ENCODE measurements at regions not wholly inside any gene's neighbourhood (a gene's known extent, or its start where the extent isn't known, plus 50 kb on each side); places are given as distances from the start of the nearest gene placed in this dataset.

DNA sequence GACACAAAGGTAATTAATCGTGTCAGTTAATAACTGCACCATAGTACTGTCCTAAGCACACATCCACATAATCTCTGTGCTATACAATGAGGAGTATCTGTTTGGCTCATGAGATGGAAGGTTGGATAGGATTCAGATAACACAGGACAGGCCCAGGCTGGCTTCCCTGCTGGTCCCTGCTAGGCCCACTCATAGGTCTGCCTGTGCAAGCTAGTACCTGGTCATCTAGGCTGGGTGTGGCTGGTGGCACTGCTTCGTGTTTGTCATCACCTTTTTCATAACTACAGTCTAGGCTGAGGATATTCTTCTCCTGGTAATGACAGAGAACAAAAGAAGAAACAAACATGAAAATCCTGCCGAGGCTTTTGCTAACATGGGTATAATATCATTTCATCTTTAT is 392.8 kb downstream of the TRIB2 start (continued):
- TF ChIP-seq, protein P1, sequence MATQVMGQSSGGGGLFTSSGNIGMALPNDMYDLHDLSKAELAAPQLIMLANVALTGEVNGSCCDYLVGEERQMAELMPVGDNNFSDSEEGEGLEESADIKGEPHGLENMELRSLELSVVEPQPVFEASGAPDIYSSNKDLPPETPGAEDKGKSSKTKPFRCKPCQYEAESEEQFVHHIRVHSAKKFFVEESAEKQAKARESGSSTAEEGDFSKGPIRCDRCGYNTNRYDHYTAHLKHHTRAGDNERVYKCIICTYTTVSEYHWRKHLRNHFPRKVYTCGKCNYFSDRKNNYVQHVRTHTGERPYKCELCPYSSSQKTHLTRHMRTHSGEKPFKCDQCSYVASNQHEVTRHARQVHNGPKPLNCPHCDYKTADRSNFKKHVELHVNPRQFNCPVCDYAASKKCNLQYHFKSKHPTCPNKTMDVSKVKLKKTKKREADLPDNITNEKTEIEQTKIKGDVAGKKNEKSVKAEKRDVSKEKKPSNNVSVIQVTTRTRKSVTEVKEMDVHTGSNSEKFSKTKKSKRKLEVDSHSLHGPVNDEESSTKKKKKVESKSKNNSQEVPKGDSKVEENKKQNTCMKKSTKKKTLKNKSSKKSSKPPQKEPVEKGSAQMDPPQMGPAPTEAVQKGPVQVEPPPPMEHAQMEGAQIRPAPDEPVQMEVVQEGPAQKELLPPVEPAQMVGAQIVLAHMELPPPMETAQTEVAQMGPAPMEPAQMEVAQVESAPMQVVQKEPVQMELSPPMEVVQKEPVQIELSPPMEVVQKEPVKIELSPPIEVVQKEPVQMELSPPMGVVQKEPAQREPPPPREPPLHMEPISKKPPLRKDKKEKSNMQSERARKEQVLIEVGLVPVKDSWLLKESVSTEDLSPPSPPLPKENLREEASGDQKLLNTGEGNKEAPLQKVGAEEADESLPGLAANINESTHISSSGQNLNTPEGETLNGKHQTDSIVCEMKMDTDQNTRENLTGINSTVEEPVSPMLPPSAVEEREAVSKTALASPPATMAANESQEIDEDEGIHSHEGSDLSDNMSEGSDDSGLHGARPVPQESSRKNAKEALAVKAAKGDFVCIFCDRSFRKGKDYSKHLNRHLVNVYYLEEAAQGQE (IDR thresholded peaks at IDR 0.05; ENCODE audit: unreplicated experiment) = no peak
- TF ChIP-seq POLR2AphosphoS5 (IDR thresholded peaks at IDR 0.05; ENCODE audit: low read depth) = no peak

DNA sequence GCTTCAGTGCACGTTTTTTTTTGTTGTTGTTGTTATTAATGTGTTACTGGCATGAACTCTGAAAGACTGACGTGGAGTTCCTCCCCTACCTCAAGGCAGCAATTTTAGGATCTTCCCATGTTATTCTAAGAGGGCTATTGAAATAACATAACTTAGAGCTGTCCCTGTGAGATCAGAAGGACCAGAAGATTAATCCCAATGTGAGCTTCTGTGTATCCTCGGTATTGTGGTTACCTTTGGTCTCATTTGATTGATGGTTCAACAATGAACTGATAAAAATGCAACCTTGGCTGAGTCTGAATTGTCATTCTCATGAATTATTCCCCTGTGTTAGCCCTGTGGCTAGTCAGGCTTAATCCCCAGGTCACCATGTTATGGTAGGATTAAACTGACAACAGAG is 394.1 kb downstream of the TRIB2 start:
- Mint-ChIP-seq H3K9me3 (no peaks in the 10 kb centered on the region; the same call in 2 of the 3 replicates), H3K27me3 (ENCODE audit: insufficient read depth, low read depth, poor library complexity) (no peaks in the 10 kb centered on the region), H3K36me3 (ENCODE audit: low read depth) (no peaks in the 10 kb centered on the region), H3K27ac (no peak overlapping the region), H3K4me1 (peaks cover 8% of the 10 kb centered on the region; the same call in 2 of the 3 replicates), H3K4me3 (no peak overlapping the region)
- Histone ChIP-seq H3K36me3 (ENCODE audit: insufficient read depth) (no peaks in the 10 kb centered on the region), H3K4me1 (ENCODE audit: insufficient read depth) (no peaks in the 10 kb centered on the region), H3K4me3 (no peak overlapping the region), H4K20me1 (replicated peaks; ENCODE audit: insufficient read depth) (no peaks in the 10 kb centered on the region), H3K79me2 (replicated peaks; ENCODE audit: insufficient read depth) (no peaks in the 10 kb centered on the region), H3F3A (replicated peaks; ENCODE audit: low read depth) (no peaks in the 10 kb centered on the region), H3K27ac (ENCODE audit: low read depth) (no peak overlapping the region), H3K9me2 (ENCODE audit: insufficient read depth) (no peaks in the 10 kb centered on the region; the same call in 1 of the 2 replicates), H2AFZ (no peak overlapping the region), H3K4me2 (no peak overlapping the region), H3K27me3 (ENCODE audit: insufficient read depth) (no peaks in the 10 kb centered on the region)
- DNase-seq (ENCODE audit: low spot score) (no peak), ATAC-seq (no peak)
- TF ChIP-seq, protein P2, sequence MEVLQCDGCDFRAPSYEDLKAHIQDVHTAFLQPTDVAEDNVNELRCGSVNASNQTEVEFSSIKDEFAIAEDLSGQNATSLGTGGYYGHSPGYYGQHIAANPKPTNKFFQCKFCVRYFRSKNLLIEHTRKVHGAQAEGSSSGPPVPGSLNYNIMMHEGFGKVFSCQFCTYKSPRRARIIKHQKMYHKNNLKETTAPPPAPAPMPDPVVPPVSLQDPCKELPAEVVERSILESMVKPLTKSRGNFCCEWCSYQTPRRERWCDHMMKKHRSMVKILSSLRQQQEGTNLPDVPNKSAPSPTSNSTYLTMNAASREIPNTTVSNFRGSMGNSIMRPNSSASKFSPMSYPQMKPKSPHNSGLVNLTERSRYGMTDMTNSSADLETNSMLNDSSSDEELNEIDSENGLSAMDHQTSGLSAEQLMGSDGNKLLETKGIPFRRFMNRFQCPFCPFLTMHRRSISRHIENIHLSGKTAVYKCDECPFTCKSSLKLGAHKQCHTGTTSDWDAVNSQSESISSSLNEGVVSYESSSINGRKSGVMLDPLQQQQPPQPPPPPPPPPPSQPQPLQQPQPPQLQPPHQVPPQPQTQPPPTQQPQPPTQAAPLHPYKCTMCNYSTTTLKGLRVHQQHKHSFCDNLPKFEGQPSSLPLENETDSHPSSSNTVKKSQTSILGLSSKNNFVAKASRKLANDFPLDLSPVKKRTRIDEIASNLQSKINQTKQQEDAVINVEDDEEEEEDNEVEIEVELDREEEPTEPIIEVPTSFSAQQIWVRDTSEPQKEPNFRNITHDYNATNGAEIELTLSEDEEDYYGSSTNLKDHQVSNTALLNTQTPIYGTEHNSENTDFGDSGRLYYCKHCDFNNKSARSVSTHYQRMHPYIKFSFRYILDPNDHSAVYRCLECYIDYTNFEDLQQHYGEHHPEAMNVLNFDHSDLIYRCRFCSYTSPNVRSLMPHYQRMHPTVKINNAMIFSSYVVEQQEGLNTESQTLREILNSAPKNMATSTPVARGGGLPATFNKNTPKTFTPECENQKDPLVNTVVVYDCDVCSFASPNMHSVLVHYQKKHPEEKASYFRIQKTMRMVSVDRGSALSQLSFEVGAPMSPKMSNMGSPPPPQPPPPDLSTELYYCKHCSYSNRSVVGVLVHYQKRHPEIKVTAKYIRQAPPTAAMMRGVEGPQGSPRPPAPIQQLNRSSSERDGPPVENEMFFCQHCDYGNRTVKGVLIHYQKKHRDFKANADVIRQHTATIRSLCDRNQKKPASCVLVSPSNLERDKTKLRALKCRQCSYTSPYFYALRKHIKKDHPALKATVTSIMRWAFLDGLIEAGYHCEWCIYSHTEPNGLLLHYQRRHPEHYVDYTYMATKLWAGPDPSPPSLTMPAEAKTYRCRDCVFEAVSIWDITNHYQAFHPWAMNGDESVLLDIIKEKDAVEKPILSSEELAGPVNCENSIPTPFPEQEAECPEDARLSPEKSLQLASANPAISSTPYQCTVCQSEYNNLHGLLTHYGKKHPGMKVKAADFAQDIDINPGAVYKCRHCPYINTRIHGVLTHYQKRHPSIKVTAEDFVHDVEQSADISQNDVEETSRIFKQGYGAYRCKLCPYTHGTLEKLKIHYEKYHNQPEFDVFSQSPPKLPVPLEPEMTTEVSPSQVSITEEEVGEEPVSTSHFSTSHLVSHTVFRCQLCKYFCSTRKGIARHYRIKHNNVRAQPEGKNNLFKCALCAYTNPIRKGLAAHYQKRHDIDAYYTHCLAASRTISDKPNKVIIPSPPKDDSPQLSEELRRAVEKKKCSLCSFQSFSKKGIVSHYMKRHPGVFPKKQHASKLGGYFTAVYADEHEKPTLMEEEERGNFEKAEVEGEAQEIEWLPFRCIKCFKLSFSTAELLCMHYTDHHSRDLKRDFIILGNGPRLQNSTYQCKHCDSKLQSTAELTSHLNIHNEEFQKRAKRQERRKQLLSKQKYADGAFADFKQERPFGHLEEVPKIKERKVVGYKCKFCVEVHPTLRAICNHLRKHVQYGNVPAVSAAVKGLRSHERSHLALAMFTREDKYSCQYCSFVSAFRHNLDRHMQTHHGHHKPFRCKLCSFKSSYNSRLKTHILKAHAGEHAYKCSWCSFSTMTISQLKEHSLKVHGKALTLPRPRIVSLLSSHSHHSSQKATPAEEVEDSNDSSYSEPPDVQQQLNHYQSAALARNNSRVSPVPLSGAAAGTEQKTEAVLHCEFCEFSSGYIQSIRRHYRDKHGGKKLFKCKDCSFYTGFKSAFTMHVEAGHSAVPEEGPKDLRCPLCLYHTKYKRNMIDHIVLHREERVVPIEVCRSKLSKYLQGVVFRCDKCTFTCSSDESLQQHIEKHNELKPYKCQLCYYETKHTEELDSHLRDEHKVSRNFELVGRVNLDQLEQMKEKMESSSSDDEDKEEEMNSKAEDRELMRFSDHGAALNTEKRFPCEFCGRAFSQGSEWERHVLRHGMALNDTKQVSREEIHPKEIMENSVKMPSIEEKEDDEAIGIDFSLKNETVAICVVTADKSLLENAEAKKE (CRISPR knock-in tag; IDR thresholded peaks at IDR 0.05) = no peak
- TF ChIP-seq STAT1 (IDR thresholded peaks at IDR 0.05; ENCODE audit: unreplicated experiment) = no peak
- no peak for TF ChIP-seq ZNF331 (CRISPR knock-in tag; IDR thresholded peaks at IDR 0.05; ENCODE audit: low read depth)
- no peak for TF ChIP-seq NANOG (IDR thresholded peaks at IDR 0.05; ENCODE audit: borderline replicate concordance)
- no peak for TF ChIP-seq CREB1 (CRISPR knock-in tag; IDR thresholded peaks at IDR 0.05; ENCODE audit: low read depth)
- TF ChIP-seq EZH2 (IDR thresholded peaks at IDR 0.05; ENCODE audit: low read depth, unreplicated experiment) = no peak
- TF ChIP-seq, protein P1 (IDR thresholded peaks at IDR 0.05; ENCODE audit: unreplicated experiment) = no peak
- no peak for TF ChIP-seq JUNB (IDR thresholded peaks at IDR 0.05; ENCODE audit: unreplicated experiment)
- TF ChIP-seq ZNF114 (CRISPR knock-in tag; IDR thresholded peaks at IDR 0.05) = no peak
- TF ChIP-seq, protein P3, sequence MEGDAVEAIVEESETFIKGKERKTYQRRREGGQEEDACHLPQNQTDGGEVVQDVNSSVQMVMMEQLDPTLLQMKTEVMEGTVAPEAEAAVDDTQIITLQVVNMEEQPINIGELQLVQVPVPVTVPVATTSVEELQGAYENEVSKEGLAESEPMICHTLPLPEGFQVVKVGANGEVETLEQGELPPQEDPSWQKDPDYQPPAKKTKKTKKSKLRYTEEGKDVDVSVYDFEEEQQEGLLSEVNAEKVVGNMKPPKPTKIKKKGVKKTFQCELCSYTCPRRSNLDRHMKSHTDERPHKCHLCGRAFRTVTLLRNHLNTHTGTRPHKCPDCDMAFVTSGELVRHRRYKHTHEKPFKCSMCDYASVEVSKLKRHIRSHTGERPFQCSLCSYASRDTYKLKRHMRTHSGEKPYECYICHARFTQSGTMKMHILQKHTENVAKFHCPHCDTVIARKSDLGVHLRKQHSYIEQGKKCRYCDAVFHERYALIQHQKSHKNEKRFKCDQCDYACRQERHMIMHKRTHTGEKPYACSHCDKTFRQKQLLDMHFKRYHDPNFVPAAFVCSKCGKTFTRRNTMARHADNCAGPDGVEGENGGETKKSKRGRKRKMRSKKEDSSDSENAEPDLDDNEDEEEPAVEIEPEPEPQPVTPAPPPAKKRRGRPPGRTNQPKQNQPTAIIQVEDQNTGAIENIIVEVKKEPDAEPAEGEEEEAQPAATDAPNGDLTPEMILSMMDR (conservative IDR thresholded peaks at IDR 0.05; ENCODE audit: low read depth in 2 of 2) = no peak
